Nucleus accumbens (tissue), 56 donors: ENCODE measurements at regions not wholly inside any gene's neighbourhood (a gene's known extent, or its start where the extent isn't known, plus 50 kb on each side); places are given as distances from the start of the nearest gene placed in this dataset.

Experiments
- DNase-seq, 56 donors: peaks; one replicate each; lab custom pipeline; 2025; lab: John Stamatoyannopoulos, UW

GRCh38 chr10:4054656-4055435 is 269.8 kb upstream of the KLF6 start:
- DNase-seq, result no peak

- no peak for DNase-seq
Observed at GRCh38 chr10:4053940-4054339, 268.9 kb upstream of the KLF6 start.

- no peak for DNase-seq
Observed at GRCh38 chr10:4051641-4052151, 266.7 kb upstream of the KLF6 start.

GRCh38 chr10:4051011-4051640 is 266.1 kb upstream of the KLF6 start:
- DNase-seq, result no peak

- no peak for DNase-seq
Observed at GRCh38 chr10:4050061-4050460, 265.1 kb upstream of the KLF6 start.

GRCh38 chr10:4049348-4049747 is 264.3 kb upstream of the KLF6 start:
- DNase-seq, result no peak

GRCh38 chr10:4048236-4048864 is 263.3 kb upstream of the KLF6 start:
- DNase-seq, result no peak

- peak in 7 of 56 donors; percentile 11 to 54 (median 23) for DNase-seq
Observed at GRCh38 chr10:4046712-4047354, 261.8 kb upstream of the KLF6 start.

- DNase-seq, result peak in 1 of 56 donors; percentile 3
Observed at GRCh38 chr10:4046030-4046429, 261.0 kb upstream of the KLF6 start.

GRCh38 chr10:4043897-4044665 is 259.1 kb upstream of the KLF6 start:
- no peak for DNase-seq

- no peak for DNase-seq
Observed at GRCh38 chr10:4041635-4042034, 256.6 kb upstream of the KLF6 start.

- no peak for DNase-seq
Observed at GRCh38 chr10:4038000-4038399, 253.0 kb upstream of the KLF6 start.

- no peak for DNase-seq
Observed at GRCh38 chr10:4035599-4035945, 250.6 kb upstream of the KLF6 start.

GRCh38 chr10:4034907-4035598 is 250.0 kb upstream of the KLF6 start:
- no peak for DNase-seq

- no peak for DNase-seq
Observed at GRCh38 chr10:4033341-4033896, 248.4 kb upstream of the KLF6 start.

GRCh38 chr10:4029866-4030265 is 244.9 kb upstream of the KLF6 start:
- no peak for DNase-seq

- DNase-seq, result no peak
Observed at GRCh38 chr10:4028854-4029583, 244.0 kb upstream of the KLF6 start.

GRCh38 chr10:4028027-4028471 is 243.0 kb upstream of the KLF6 start:
- no peak for DNase-seq

GRCh38 chr10:4025339-4025738 is 240.3 kb upstream of the KLF6 start:
- DNase-seq, result no peak
